IMR-90 (cell line): ENCODE measurements at regions not wholly inside any gene's neighbourhood (a gene's known extent, or its start where the extent isn't known, plus 50 kb on each side); places are given as distances from the start of the nearest gene placed in this dataset.

ENCODE experiments used
- ATAC-seq: fragments of 200-7000 bp; cut with Tn5 transposase; 2 replicates; pipeline ENCODE4 v1.9.1; 2020; ENCODE audit warnings: low read depth, mild to moderate bottlenecking, moderate library complexity
- BruUV-seq: library from RNA; stranded (reverse); fragments of 400-500 nt; replicated peaks from 2 replicates; lab custom pipeline; 2021; lab: Mats Ljungman, UMichigan
- CTCF ChIA-PET: fragments of 300-600 bp; formaldehyde crosslinking; extraction: SDS; loops from one replicate; lab custom pipeline; 2021; ENCODE audit warnings: antibody characterized with exemption; lab: Yijun Ruan, JAX
- POLR2A ChIA-PET: fragments of 300-600 bp; sonication (Branson Sonifier 250); formaldehyde crosslinking; loops from one replicate; lab custom pipeline; 2022; ENCODE audit warnings: antibody characterized with exemption; ENCODE audit not compliant: unreplicated experiment; lab: Charles Lee
- DNase-seq: peaks from one replicate; pipeline ENCODE4 v3.0.0; 2013
- H2AFZ ChIP-seq: replicated peaks from 2 replicates; pipeline ENCODE3; 2013; ENCODE audit warnings: low read length, mild to moderate bottlenecking; ENCODE audit not compliant: poor library complexity
- H2AK5ac ChIP-seq: 2 replicates; pipeline ENCODE4 v1.6.1; 2013; ENCODE audit warnings: low read depth, low read length, inconsistent platforms
- H2AK9ac ChIP-seq: replicated peaks from 2 replicates; pipeline ENCODE3; 2013; ENCODE audit warnings: mild to moderate bottlenecking, low read depth, low read length, moderate library complexity; ENCODE audit not compliant: poor library complexity
- H2BK120ac ChIP-seq: 2 replicates; pipeline ENCODE4 v1.6.1; 2013; ENCODE audit warnings: low read depth, low read length, inconsistent platforms
- H2BK15ac ChIP-seq: 3 replicates; pipeline ENCODE4 v1.6.1; 2013; ENCODE audit warnings: low read depth, low read length, inconsistent platforms
- H2BK20ac ChIP-seq: 2 replicates; pipeline ENCODE4 v1.6.1; 2013; ENCODE audit warnings: low read depth, mild to moderate bottlenecking, inconsistent platforms, low read length, moderate library complexity
- H2BK5ac ChIP-seq: 2 replicates; pipeline ENCODE4 v1.6.1; 2013; ENCODE audit warnings: mild to moderate bottlenecking, low read depth, low read length, inconsistent platforms; ENCODE audit not compliant: poor library complexity, severe bottlenecking
- H3K14ac ChIP-seq: replicated peaks from 2 replicates; pipeline ENCODE4 v1.6.1; 2013; ENCODE audit warnings: low read depth, low read length, inconsistent platforms
- H3K18ac ChIP-seq: 2 replicates; pipeline ENCODE4 v1.6.1; 2013; ENCODE audit warnings: low read depth, low read length, control low read depth
- H3K23ac ChIP-seq: 2 replicates; pipeline ENCODE4 v1.6.1; 2013; ENCODE audit warnings: low read depth, low read length, inconsistent platforms
- H3K27ac ChIP-seq: 2 replicates; pipeline ENCODE4 v1.5.1; 2013; ENCODE audit warnings: mild to moderate bottlenecking, control low read depth, low read length; ENCODE audit not compliant: insufficient read depth
- H3K27me3 ChIP-seq: 2 replicates; pipeline ENCODE4 v1.6.1; 2013; ENCODE audit warnings: low read length; ENCODE audit not compliant: control insufficient read depth, insufficient read depth
- H3K36me3 ChIP-seq: 2 replicates; pipeline ENCODE4 v1.6.1; 2013; ENCODE audit warnings: low read length, mixed read lengths; ENCODE audit not compliant: control insufficient read depth, insufficient read depth
- H3K4ac ChIP-seq: 2 replicates; pipeline ENCODE4 v1.6.1; 2013; ENCODE audit warnings: low read depth, low read length, inconsistent platforms
- H3K4me1 ChIP-seq: 2 replicates; pipeline ENCODE4 v1.6.1; 2013; ENCODE audit warnings: low read length, mixed read lengths; ENCODE audit not compliant: control insufficient read depth, insufficient read depth
- H3K4me2 ChIP-seq: 2 replicates; pipeline ENCODE4 v1.6.1; 2013; ENCODE audit warnings: low read depth, mild to moderate bottlenecking, control low read depth, low read length, moderate library complexity
- H3K4me3 ChIP-seq: 2 replicates; pipeline ENCODE4 v1.5.1; 2013; ENCODE audit warnings: low read depth, mild to moderate bottlenecking, control low read depth, low read length, moderate library complexity; ENCODE audit not compliant: insufficient read depth
- H3K56ac ChIP-seq: 2 replicates; pipeline ENCODE4 v1.6.1; 2013; ENCODE audit warnings: low read length, inconsistent platforms; ENCODE audit not compliant: insufficient read depth; ENCODE audit errors: extremely low read depth
- H3K79me1 ChIP-seq, 2 experiments: 2 replicates each; pipeline ENCODE4 v1.6.1; 2013; ENCODE audit warnings: low read length in 2 of 2, inconsistent platforms in 1 of 2, low read depth in 1 of 2
- H3K9ac ChIP-seq: 2 replicates; pipeline ENCODE4 v1.6.1; 2013; ENCODE audit warnings: low read depth, low read length, control low read depth
- H3K9me1 ChIP-seq: 2 replicates; pipeline ENCODE4 v1.6.1; 2013; ENCODE audit warnings: low read length, inconsistent platforms; ENCODE audit not compliant: insufficient read depth
- H3K9me3 ChIP-seq: 2 replicates; pipeline ENCODE4 v1.6.1; 2013; ENCODE audit warnings: low read length; ENCODE audit not compliant: control insufficient read depth, insufficient read depth
- H4K20me1 ChIP-seq: 2 replicates; pipeline ENCODE4 v1.6.1; 2013; ENCODE audit warnings: low read length, inconsistent platforms; ENCODE audit not compliant: insufficient read depth
- H4K5ac ChIP-seq: 2 replicates; pipeline ENCODE4 v1.6.1; 2013; ENCODE audit warnings: mild to moderate bottlenecking, low read depth, low read length, control low read depth
- H4K8ac ChIP-seq, 2 experiments: 2 replicates each; pipeline ENCODE4 v1.6.1; 2013; ENCODE audit warnings: low read depth in 2 of 2, low read length in 2 of 2, control low read depth in 1 of 2, inconsistent platforms in 1 of 2
- H4K91ac ChIP-seq: 2 replicates; pipeline ENCODE4 v1.6.1; 2013; ENCODE audit warnings: low read depth, low read length, inconsistent platforms; ENCODE audit not compliant: insufficient read depth
- BHLHE40 ChIP-seq: fragments of 150-350 bp; IDR thresholded peaks from 2 replicates; pipeline ENCODE4 v1.6.1; 2016; ENCODE audit warnings: mild to moderate bottlenecking, low read depth, low read length
- CEBPB ChIP-seq: IDR thresholded peaks from 2 replicates; pipeline ENCODE4 v1.6.1; 2012; ENCODE audit warnings: low read depth, low read length, improper control_type of control experiment
- CHD1 ChIP-seq: IDR thresholded peaks from 2 replicates; pipeline ENCODE4 v1.6.1; 2012; ENCODE audit warnings: low read depth, low read length, improper control_type of control experiment
- FOS ChIP-seq: fragments of 150-350 bp; IDR thresholded peaks from 2 replicates; pipeline ENCODE4 v1.6.1; 2016; ENCODE audit warnings: low read depth, low read length
- MAFK ChIP-seq: IDR thresholded peaks from 2 replicates; pipeline ENCODE4 v1.6.1; 2012; ENCODE audit warnings: low read depth, low read length, improper control_type of control experiment
- MAZ ChIP-seq: IDR thresholded peaks from 2 replicates; pipeline ENCODE4 v1.6.1; 2012; ENCODE audit warnings: low read depth, mild to moderate bottlenecking, low read length, improper control_type of control experiment, moderate library complexity, borderline replicate concordance
- MXI1 ChIP-seq: IDR thresholded peaks from 2 replicates; pipeline ENCODE4 v1.6.1; 2012; ENCODE audit warnings: low read depth, mild to moderate bottlenecking, low read length, moderate library complexity, borderline replicate concordance
- NFE2L2 ChIP-seq: fragments of 150-350 bp; IDR thresholded peaks from 2 replicates; pipeline ENCODE4 v1.6.1; 2016; ENCODE audit warnings: low read depth, mild to moderate bottlenecking, low read length
- POLR2A ChIP-seq: IDR thresholded peaks from 2 replicates; pipeline ENCODE4 v1.6.1; 2012; ENCODE audit warnings: mild to moderate bottlenecking, low read depth, low read length
- RAD21 ChIP-seq: IDR thresholded peaks from 2 replicates; pipeline ENCODE4 v1.6.1; 2012; ENCODE audit warnings: low read length, improper control_type of control experiment
- RCOR1 ChIP-seq: IDR thresholded peaks from 2 replicates; pipeline ENCODE4 v1.6.1; 2012; ENCODE audit warnings: mild to moderate bottlenecking, low read length, improper control_type of control experiment; ENCODE audit not compliant: insufficient replicate concordance
- RFX5 ChIP-seq: IDR thresholded peaks from 2 replicates; pipeline ENCODE4 v1.8.0; 2012; ENCODE audit warnings: low read depth, mild to moderate bottlenecking, low read length, moderate library complexity
- SMC3 ChIP-seq: fragments of 150-350 bp; IDR thresholded peaks from 2 replicates; pipeline ENCODE4 v1.6.1; 2016; ENCODE audit warnings: low read depth, mild to moderate bottlenecking, antibody characterized with exemption, low read length, moderate library complexity
- USF2 ChIP-seq: fragments of 150-350 bp; IDR thresholded peaks from 2 replicates; pipeline ENCODE4 v1.6.1; 2017; ENCODE audit warnings: mild to moderate bottlenecking, antibody characterized with exemption, low read length, low read depth
- WGBS, 2 experiments: methylation state at CpG; one replicate each; pipeline versions ENCODE4 v1.1.5 to v1.1.7; 2013; ENCODE audit warnings: missing lambda C conversion rate in 2 of 2; ENCODE audit not compliant: insufficient read length in 1 of 2; ENCODE audit errors: extremely low coverage in 2 of 2; 5-methylcytosine and 5-hydroxymethylcytosine counted together
- dilution Hi-C: fragments of 300-500 bp; cut with HindIII; formaldehyde crosslinking; loops from one replicate; pipeline ENCODE4 v1.14.3; 2018; ENCODE audit warnings: low sequenced_read_pairs; ENCODE audit not compliant: unreplicated experiment
- in situ Hi-C: fragments of 300-500 bp; cut with MboI; formaldehyde crosslinking; loops from 3 replicates; pipeline ENCODE4 v1.14.3; 2019; ENCODE audit warnings: low sequenced_read_pairs, inconsistent platforms, mixed read lengths
- intact Hi-C: fragments of 100-400 bp; cut with micrococcal nuclease; formaldehyde crosslinking; loops from 2 replicates; pipeline ENCODE4 v1.10.0; 2022
- TF ChIP-seq, protein P1 (sequence below): conservative IDR thresholded peaks from 2 replicates; pipeline ENCODE4 v1.5.1; 2012; ENCODE audit warnings: mild to moderate bottlenecking, low read depth, low read length, improper control_type of control experiment

DNA sequence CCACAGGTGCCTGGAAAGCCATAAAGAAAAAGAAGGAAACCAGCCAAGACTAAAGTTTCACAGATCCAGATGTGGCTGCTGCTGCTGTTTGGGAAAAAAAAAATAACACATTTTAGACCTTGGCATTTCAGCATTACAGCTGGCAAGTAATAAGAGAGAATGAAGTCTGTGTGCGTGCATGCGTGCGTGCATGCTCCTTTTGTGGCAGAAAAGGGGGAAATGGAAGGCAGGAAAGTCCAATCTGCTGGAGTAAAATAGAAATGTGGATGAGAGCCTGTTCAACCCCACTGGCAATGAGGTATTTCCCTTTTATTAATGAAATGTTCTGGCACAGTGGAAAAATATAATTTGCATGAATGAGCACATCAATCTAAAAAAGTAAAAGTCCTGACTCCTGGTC, 137.0 kb upstream of the SEMA3A start:
- Histone ChIP-seq H3K36me3 (no peaks in the 10 kb centered on the region), H4K8ac (no peak overlapping the region), H3K4me1 (no peaks in the 10 kb centered on the region), H3K4me3 (no peak overlapping the region), H2BK20ac (no peak overlapping the region), H3K9me1 (no peaks in the 10 kb centered on the region), H3K79me1 (no peaks in the 10 kb centered on the region), H4K5ac (no peak overlapping the region), H2BK15ac (no peak overlapping the region), H3K4me2 (no peak overlapping the region), H2AK5ac (no peak overlapping the region), H4K91ac (no peak overlapping the region), H2AFZ (peak overlapping the region; percentile 68), H4K20me1 (no peaks in the 10 kb centered on the region), H3K27ac (no peak overlapping the region), H3K18ac (no peak overlapping the region), H2BK5ac (no peak overlapping the region), H3K56ac (no peak overlapping the region), H3K9me3 (no peaks in the 10 kb centered on the region), H2BK120ac (no peak overlapping the region), H3K23ac (no peak overlapping the region), H2AK9ac (no peak overlapping the region), H3K4ac (no peak overlapping the region), H3K27me3 (no peaks in the 10 kb centered on the region), H3K14ac (peak overlapping the region; percentile 40; the same call in 1 of the 2 replicates), H3K9ac (no peak overlapping the region)
- TF ChIP-seq CHD1 (no peak), FOS (no peak), MAFK (no peak), RAD21 (no peak), MAZ (no peak), BHLHE40 (no peak), USF2 (no peak), RCOR1 (no peak), SMC3 (no peak), CEBPB (no peak), MXI1 (no peak), POLR2A (no peak), RFX5 (no peak), NFE2L2 (no peak)
- TF ChIP-seq, protein P1, sequence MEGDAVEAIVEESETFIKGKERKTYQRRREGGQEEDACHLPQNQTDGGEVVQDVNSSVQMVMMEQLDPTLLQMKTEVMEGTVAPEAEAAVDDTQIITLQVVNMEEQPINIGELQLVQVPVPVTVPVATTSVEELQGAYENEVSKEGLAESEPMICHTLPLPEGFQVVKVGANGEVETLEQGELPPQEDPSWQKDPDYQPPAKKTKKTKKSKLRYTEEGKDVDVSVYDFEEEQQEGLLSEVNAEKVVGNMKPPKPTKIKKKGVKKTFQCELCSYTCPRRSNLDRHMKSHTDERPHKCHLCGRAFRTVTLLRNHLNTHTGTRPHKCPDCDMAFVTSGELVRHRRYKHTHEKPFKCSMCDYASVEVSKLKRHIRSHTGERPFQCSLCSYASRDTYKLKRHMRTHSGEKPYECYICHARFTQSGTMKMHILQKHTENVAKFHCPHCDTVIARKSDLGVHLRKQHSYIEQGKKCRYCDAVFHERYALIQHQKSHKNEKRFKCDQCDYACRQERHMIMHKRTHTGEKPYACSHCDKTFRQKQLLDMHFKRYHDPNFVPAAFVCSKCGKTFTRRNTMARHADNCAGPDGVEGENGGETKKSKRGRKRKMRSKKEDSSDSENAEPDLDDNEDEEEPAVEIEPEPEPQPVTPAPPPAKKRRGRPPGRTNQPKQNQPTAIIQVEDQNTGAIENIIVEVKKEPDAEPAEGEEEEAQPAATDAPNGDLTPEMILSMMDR: no peak
- dilution Hi-C loops (no loop called here), in situ Hi-C loops (no loop called here), intact Hi-C loops (loop anchor here (5.0 kb wide), 1 partner anchor 44 kb away; no protein-coding TSS in a partner anchor)
- DNase-seq (peak; percentile 16), ATAC-seq (no peak)
- no TSS peak for BruUV-seq
- CTCF ChIA-PET: no interaction called here
- POLR2A ChIA-PET: no interaction called here
- WGBS, 2 experiments: no CpG with 5 or more reads among the region's 3 CpGs
